Hindlimb muscle (tissue), 1 donor: ENCODE measurements at regions not wholly inside any gene's neighbourhood (a gene's known extent, or its start where the extent isn't known, plus 50 kb on each side); places are given as distances from the start of the nearest gene placed in this dataset.
"Not testable (repeated sequence)": the region's sequence is repeated elsewhere in the genome, so short reads cannot be mapped to it uniquely, and the experiment has no call there.

Source experiments
- DNase-seq: peaks from one replicate; pipeline ENCODE4 v3.0.0-alpha.2; 2013

DNA sequence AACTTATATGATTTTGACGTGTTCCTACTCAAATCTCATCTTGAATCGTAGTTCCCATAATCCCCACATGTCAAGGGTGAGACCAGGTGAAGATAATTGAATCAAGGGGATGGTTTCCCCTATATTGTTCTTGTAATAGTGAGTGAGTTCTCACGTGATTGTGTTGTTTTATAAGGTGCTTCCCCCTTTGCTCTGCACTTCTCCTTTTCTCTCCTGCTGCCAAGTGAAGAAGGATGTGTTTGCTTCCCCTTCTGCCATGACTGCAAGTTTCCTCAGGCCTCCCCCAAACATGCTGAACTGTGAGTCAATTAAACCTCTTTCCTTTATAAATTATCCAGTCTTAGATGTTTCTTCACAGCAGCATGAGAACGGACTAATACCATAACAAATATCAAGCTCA is 83.2 kb downstream of the MANEA start:
- no peak for DNase-seq

DNA sequence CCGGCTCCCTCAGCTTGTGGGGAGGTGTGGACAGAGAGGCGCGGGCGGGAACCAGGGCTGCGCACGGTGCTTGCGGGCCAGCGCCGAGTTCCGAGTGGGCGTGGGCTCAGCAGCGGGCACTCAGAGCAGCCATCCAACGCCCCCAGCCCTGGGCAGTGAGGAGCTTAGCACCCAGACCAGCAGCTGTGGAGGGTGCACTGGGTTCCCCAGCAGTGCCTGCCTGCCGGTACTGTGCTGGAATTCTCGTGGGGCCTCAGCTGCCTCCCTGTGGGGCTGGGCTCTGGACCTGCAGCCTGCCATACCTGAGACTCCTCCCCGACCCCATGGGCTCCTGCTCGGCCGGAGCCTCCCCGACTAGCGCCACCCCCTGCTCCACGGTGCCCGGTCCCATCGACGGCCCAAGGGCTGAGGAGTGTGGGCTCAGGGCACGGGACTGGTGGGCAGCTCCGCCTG is 92.7 kb downstream of the MANEA start:
- DNase-seq, result no peak

DNA sequence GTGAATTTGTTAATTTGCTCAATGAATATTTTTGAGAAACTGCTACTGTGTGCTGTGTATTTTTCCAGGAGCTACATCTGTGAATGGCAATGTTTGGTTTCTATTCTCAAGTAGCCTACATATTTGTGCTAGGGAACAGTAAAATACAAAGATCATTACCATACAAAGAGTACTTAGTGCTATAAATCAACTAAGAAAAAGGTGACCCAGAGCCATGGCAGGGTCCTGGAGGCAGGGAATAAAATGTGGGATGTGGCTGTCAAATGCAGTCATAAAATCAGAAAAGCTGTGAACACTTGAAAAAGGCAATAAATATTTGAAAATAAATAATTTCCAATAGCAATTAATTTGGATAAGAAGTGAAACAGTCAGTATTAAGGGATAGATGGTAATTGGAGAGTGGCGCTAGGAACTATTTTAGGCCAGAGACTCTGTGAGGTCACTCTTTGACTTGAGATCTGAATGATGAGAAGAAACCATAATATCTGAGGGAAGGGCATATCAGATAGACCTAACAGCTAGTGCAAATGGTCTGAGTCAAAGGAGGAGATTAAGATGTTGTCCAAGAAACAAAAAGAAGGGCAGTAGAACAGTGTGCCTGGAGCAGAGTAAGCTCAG is 98.8 kb downstream of the MANEA start:
- no peak for DNase-seq

DNA sequence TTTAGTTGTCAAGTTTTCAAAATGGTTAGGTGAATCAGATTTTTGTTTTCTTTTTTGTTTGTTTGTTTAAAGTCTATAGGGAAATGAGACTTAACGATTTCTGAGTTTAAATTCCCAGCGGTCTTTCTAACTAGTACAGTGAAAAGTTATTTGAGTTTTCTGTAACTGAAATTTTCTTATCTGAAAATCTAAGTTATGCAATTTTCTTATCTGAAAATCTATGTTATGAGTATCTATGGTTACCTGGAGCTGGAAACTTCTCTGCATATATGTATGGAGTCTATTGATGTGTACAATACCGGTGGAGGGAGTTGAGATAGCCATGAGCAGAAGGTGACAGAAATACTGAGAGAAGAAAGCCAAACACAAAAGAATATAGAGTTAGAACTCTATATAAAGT is 102.6 kb downstream of the MANEA start:
- no peak for DNase-seq

DNA sequence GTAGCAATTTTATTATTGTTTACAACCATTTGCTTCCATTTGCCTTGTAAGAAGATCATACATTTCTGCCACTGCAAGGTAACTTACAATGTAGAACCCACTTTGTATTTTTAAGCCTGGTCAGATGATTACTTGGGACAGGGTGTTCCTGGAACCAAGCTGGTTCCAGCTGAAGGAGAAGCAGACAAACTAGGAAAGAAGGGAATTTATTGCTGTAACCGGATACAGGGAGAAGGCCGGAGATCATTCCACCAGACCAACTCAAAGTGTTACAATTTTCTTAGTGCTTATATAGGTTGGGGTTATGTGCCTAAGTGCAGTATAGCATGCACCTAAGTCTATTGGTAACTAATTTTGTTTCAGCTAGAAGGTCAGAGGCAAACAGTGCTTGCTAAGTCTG is 104.4 kb downstream of the MANEA start:
- DNase-seq, result no peak

DNA sequence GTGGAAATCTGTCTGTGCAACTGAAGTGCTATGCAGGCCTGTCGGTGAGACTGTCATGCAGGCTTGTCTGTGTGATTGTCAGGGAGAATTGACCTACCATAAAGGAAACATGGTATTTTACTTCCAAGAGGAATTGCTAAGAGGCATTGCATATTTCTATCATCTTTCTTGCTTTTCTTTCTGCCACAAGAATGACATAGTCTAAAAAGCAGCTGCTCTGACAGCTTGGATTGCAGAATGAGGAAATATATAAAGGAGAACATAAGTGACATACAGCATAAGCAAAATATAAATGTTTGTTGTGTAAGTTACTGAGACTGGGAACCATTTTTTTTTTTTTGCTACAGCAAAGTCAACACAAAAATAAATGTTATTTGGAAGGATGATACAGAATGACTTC is 105.1 kb downstream of the MANEA start:
- no peak for DNase-seq

DNA sequence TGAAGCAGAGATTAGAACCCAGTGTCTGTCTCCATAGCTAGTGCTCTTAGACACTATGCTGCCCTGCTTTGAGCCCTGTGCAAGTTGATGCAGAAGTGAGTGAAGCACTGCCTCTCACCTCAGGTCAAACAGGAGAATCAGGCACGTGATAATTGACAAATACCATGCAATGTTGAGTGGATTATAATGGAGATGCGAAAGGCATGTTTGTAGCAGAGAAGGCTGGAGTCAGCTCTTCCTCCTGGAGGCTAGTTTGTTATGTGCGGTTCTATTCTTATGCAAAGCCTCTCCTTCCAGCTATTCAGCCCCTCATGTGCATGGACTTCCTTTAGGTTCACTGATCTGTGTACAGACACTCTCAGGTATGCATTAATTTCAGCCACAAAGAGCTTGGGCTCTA is 108.5 kb downstream of the MANEA start:
- no peak for DNase-seq

DNA sequence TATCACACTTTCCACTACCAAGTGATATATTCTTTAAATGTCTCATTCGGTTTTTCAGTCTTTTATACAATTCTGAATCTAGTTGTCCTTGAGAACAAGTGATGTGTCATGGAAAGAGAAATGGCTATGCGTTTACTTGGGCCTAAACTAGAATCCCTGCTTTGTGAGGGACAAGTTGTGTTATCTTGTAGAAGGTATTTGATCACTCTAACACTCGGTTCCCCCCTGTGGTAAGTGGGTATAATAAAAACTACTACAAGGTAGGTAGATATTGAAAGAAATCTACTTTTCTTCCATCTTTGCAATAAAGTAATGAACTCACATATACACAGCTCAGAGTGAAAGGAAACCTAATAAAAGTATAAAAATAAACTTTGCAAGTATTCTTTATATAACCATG is 108.9 kb downstream of the MANEA start:
- no peak for DNase-seq

DNA sequence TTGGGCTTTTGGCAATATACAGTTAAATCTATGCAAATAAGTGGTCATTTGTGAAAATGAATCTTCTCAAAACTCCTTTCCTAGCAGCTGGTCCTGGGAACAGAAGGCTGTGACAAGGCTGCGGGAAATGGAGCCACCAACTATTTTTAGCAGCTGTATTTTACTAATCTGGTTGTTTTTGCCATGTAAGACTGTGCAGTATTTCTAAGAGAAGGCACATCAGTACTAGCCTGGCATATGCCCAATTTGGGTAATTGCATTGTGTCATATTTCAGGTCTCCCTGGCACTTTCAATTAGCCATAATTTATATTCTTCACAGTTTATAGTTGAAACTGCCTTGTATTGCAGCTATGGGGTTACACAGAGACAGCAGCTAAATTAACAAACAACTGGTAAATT is 109.6 kb downstream of the MANEA start:
- DNase-seq, result no peak

DNA sequence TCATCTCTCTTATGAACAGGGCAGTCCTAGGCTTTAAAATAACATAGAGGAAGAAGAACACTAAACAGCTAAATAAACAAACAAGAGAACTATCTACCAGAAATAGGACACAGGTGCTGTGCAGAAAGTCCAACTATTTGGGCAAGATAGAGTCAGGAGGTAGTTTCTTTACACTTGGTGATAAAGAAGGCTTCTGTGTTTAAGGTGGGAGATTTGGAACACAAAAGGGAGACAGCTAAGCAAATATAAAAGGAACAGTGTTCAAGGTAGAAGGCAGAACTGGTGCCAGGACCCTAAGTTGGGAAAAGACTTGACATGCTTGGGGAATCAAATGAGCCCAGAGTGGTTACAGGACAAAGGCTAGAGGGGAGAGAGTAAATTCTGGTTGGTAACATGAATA is 110.5 kb downstream of the MANEA start:
- no peak for DNase-seq

DNA sequence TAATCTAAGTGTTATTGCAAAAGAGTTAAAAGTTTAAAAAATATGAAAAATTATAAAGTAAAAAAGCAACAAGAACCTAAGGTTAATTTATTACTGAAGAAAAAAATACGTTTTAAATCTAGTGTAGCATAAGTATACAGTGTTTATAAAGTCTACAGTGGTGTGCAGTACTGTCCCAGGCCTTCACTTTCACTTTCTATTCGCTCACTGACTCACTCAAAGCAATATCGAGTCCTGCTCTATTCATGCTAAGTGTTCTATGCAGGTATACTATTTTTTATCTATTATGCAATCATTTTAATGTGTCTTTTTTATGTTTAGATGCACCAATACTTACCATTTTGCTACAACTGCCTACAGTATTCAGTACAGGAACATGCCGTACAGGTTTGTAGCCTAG is 113.0 kb downstream of the MANEA start:
- no peak for DNase-seq

DNA sequence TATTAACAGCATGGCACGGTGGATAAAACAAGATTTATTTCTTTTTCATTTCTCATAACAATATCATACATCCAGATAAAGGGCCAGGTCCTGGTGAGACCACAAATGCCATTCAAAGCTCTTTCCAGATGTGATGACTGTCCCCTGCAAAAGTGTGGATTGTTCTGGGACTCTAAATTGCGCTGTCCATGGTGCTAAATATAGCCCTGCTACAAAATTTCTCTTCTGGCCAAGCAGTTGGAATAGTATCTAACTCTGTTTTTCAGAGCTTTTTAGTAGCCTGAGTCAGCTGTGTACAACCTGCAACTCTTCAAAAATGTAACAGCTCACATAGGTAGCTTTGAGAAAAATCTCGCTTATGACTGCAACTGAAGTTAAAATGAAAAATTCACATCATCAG is 115.8 kb downstream of the MANEA start:
- no peak for DNase-seq

DNA sequence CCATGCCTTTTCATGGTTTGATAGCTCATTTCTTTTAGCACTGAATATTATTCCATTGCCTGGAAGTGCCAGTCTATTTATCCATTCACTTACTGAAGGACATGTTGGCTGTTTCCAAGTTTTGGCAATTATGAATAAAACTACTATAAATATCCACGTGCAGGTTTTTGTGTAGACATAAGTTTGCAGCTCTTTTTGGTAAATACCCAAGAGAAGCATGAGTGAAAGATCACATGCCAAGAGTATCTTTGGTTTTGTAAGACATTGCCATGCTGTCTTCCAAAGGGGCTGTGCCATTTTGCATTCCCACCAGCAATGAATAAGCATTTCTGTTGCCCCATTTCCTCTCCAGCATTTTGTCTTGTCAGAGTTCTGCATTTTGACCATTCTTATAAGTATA is 120.9 kb downstream of the MANEA start:
- no peak for DNase-seq

DNA sequence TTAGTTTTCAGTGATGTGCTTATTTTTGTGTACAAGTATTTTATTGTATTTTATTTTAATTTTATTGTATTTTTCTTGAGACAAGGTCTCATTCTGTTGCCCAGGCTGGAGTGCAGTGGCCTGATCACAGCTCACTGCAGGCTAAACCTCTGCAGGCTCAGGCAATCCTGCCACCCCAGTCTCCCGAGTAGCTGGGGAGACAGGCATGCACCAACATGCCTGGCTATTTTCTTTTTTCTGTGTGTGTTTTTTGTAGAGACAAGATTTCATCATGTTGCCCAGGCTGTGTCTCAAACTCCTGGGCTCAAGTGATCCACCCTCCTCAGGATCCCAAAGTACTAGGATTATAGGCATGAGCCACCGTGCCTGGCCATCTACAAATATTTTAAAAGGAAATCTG is 146.3 kb downstream of the MANEA start:
- no peak for DNase-seq

DNA sequence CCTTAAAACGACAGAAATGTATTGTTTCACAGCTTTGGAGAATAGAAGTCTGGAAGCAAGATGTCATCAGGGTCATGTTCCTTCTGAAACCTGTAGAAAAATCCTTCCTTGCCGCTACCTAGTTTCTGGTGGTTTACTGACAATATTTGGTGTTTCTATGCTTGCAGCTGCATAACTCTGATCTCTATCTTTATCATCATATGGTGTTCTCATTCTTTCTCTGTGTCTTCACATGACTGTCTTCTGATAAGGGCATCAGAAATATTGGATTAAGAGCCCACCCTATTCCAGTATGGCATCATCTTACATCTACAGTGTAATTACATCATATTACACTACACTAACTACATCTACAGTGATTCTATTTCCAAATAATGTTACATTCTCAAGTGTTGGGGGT is 148.0 kb downstream of the MANEA start:
- no peak for DNase-seq

DNA sequence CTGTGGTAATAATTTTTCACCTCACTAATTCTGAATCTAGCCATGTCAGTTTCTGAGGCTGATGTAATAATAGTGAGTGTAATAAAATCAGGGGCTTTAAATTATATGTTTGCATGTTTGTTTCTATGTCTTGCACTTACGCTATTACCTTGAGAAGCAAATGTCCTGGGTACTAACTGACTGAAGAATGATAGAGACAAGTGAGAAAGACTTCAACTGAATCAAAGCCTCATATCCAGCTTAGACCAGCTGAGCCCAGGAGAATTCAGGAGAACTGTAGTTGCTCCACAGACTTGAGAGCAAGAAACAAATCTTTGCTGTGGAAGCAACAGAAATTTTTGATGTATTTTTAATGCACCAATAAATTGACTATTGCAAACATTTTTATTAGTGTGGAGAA is 162.8 kb downstream of the MANEA start:
- no peak for DNase-seq

DNA sequence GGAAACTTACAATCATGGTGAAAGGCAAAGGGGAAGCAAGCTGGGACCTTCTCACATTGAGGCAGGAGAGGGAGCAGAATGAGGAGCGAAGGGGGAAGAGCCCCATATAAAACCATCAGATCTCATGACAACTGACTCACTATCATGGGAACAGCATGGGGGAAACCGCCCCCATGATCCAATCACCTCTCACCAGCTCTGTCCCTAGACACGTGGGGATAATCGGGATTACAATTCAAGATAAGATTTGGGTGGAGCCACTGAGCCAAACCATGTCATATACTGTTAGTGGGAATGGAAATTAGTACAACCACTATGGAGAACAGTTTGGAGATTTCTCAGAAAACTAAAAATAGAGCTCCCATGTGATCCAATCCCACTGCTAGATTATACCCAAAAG is 163.7 kb downstream of the MANEA start:
- DNase-seq, result no peak

DNA sequence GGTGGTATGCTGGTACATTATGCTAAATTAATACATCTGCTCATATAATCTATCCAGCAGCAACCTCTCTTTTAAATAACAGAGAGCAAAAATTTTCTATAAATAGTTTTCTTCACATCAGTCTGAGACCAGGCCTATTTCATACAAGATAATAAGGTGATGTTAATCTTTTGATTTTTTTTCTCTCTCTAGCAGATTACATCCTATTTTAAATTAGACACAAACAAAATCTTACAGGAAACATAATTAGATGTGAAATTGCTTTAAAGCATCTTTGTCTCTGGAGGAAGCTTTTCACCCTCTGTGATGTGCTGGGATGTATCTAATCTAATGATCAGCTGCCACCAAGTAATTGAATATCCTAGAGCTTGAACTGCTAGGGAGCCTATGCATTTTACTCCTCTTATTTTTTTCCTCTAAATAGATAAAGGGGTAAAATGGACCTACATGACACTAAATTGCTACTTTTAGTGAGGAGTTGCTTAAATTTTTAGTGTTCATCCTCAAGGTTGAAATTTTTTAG is 165.5 kb downstream of the MANEA start:
- no peak for DNase-seq

DNA sequence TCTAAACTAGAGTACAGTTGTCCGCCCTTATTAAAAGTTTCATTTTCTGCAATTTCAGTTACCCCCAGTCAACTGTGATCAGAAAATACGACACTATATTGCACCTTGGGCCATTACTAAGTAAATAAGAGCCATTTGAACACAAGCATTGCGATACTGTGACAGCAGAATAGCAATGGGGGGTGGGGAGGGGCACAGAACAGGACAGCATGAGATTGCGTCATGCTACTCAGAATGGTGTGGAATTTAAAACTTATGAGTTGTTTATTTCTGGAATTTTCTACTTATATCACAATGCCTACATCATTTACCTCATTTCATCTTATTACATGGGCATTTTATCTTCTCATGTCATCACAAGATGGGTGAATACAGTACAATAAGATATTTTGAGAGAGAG is 166.3 kb downstream of the MANEA start:
- no peak for DNase-seq

DNA sequence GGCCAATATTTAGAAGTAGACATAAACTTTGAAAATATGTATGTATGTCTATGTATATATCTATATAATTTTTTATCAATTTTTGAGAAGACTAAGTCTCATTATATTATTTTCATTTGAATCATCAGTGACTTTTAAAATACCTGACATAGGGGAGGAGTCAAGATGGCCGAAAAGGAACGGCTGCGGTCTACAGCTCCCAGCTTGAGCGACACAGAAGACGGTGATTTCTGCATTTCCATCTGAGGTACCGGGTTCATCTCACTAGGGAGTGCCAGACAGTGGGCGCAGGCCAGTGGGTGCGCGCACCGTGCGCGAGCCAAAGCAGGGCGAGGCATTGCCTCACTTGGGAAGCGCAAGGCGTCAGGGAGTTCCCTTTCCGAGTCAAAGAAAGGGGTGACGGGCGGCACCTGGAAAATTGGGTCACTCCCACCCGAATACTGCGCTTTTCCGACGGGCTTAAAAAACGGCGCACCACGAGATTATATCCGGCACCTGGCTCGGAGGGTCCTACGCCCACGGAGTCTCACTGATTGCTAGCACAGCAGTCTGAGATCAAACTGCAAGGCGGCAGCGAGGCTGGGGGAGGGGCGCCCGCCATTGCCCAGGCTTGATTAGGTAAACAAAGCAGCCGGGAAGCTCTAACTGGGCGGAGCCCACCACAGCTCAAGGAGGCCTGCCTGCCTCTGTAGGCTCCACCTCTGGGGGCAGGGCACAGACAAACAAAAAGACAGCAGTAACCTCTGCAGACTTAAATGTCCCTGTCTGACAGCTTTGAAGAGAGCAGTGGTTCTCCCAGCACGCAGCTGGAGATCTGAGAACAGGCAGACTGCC is 181.1 kb downstream of the MANEA start:
- DNase-seq, result not testable (repeated sequence)

DNA sequence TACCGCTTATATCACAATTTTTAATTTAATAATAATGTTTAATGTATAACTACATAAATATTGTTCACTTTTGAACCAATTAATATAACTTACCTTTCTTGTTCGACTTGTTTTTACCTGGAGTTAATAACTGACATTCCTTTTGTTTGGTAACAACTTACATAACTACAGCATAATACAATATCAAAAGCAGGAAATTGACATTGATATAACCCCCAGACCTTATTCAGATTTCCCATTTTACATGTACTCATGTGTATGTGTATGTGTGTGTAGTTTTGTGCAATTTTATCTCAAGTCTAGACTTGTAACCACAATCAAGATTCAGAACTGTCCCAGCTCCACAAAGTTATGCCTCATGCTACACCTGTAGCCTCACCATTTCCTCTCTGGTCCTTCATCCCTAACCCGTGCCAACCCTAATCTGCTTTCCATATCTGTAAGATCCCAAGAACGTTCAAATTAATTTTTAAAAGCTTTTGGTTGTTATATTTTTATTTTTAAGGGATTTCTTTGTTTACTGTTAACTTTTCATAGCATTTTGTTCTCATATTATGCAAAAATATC is 190.6 kb downstream of the MANEA start:
- DNase-seq, result no peak

DNA sequence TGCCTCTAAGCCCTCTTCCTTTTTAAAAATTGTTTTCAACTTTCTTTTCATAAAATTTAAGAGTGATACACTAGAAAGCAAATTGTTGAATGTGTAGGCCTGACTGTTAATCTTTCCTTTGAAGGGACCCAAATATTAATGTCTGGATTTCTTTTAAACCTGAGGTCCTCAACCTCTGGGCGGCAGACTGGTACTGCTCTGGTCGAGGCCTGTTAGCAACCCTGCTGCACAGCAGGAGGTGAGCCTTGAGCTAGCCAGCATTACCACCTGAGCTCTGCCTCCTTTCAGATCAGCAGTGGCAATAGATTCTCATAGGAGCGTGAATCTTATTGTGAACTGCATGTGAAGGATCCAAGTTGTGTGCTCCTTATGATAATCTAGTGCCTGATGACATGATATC is 191.2 kb downstream of the MANEA start:
- DNase-seq, result no peak

DNA sequence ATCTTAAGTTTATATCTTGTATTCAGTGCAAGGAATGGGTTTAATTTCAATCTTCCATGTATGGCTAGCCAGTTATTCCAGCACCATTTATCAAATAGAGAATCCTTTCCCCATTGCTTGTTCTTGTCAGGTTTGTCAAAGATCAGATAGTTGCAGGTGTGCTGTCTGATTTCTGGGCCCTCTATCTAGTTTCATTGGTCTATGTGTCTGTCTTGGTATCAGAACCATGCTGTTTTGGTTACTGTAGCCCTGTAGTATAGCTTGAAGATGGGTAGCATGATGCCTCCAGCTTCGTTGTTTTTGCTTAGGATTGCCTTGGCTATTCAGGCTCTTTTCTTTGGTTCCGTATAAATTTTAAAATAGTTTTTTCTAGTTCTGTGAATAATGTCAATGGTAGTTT is 200.0 kb downstream of the MANEA start:
- DNase-seq, result no peak

DNA sequence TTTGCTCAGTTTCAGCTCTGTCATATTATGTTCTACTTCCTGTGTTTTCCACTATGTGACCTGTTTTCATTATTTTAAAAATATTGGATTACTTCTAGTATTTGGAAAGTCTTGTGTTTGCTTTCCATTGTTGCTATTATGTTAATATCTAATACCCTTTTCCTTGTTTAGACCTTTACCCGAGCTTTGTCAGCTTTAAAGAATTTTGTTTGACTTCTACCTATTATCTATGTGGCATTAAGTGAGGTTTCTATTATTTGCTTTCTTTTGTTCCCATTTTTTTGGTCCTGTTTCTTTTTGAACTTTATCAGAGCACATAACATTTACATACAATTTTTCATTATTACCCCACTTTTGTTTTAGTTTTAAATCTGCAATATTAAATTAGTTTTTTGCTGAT is 202.7 kb downstream of the MANEA start:
- no peak for DNase-seq
